HCEC 1CT (cell line): ENCODE measurements at regions not wholly inside any gene's neighbourhood (a gene's known extent, or its start where the extent isn't known, plus 50 kb on each side); places are given as distances from the start of the nearest gene placed in this dataset.

Experiments
- DNase-seq: peaks from one replicate; pipeline ENCODE4 v3.0.0-alpha.2; 2017

- no peak for DNase-seq
Observed at GRCh38 chr11:29959488-29959887, 57.3 kb downstream of the KCNA4 start.

DNA sequence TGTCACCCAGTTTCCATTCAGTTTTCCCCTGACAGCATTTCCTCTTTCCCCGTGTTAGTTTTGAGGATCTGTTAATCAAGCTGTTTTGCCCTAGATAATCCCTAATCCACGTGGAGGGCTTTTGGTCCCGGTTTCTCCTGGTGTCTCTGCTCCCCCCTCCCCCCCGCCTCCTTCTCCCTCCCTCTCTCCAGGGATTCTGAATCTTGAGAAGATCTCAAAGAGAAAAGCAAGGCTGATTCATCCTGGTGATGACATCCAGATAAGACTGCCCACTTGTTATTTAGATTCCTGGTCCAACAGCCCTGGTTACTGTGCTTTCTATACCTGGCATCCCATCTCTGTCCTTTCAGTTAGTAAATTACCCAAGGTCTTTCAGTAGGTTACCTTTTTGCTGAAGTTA, 59.4 kb downstream of the KCNA4 start:
- no peak for DNase-seq

DNA sequence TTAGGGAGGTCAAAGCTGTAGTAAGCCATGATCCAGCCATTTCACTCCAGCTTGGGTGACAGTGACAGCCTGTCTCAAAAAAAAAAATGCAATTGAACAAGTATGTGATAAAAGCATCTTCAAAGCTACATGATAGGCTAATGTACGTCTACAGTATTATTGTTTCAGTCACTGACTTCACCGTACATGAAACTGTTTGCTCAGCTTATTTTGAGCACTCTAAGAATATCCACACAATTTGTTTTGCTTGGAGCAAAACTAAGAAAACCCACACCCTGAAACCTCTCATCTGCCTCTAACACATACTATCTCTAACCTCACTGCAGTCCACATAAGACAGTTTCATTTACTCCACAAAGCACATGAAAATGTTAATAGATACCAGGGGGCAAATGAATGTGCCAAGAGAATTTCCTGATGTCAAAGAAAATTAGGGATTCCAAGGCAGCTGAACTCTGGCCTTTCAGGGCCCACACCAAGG, 60.7 kb downstream of the KCNA4 start:
- no peak for DNase-seq

DNA sequence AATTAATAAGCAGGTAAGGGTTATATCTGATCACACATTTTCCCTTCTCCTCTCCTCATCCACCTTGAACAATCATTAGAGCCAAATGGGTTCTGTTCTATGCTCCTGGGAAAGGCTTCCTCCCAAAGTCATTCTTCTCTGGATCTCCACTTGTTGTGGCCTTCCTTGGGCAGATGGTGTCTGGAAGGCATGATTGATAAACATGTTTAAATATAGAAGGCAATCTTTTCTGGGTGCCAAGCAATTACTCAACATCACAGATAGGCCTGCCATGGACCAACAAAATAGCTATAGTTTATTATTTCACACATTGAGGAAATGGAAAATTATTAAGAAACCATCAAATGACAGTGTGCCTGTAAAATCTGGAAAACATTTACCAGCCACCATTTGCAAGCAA, 73.5 kb downstream of the KCNA4 start:
- no peak for DNase-seq

DNA sequence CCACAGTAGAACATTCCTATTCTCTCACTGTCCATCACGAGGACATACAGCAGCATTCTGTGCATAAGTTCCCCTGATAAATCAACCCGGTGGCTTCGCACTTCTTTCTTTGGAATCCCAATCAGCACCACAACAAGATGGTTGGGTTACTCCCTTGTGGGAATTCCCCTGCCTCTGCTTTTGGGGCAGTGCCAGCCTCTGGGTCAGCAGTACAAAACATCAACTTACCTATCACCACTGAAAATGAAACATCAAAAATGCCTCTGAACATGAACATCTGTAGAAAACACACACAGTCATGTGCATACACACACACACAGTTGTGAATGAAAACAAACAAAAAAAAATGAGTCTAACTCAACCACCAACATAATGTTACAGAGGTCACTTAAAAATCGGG, 79.3 kb downstream of the KCNA4 start:
- DNase-seq: no peak

DNA sequence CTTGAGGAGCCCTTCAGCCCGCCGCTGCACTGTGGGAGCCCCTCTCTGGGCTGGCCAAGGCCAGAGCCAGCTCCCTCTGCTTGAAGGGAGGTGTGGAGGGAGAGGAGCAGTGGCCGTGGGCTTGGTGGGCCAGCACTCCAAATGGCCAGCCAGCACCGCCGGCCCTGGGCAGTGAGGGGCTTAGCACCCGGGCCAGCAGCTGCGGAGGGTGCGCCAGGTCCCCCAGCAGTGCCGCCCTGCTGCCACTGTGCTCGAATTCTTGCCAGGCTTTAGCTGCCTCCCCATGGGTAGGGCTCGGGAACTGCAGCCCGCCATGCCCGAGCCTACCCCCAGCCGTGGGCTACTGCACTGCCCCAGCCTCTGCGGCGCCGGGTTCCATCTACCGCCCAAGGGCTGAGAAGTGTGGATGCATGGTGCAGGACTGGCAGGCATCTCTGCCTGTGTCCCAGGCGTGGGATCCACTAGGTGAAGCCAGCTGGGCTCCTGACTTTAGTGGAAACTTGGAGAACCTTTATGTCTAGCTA, 82.7 kb downstream of the KCNA4 start:
- DNase-seq: no peak

GRCh38 chr11:29916040-29916439, 100.8 kb downstream of the KCNA4 start:
- DNase-seq: no peak

GRCh38 chr11:29914203-29914930, 102.5 kb downstream of the KCNA4 start:
- no peak for DNase-seq

GRCh38 chr11:29913352-29913751, 103.5 kb downstream of the KCNA4 start:
- no peak for DNase-seq

DNA sequence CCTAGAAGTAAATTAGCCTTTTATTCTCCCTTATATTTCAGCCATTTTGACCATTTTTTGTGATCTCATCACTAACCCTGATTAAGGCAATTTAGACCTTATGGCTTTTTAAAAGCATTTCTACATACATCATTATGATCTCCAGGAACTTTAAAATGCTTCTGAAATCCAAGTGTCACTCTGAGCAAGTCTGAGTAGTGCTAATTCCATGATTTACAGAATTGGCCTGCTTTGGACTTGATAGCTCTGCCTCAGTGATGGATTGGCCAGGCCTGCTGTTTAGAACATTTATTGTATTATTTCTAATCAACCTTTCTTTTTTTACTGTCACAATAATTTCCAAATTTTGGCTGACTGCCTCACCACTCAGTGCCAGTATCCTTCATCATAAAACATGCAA, 116.4 kb downstream of the KCNA4 start:
- no peak for DNase-seq

- no peak for DNase-seq
Observed at GRCh38 chr11:29879560-29879959, 137.3 kb downstream of the KCNA4 start.

DNA sequence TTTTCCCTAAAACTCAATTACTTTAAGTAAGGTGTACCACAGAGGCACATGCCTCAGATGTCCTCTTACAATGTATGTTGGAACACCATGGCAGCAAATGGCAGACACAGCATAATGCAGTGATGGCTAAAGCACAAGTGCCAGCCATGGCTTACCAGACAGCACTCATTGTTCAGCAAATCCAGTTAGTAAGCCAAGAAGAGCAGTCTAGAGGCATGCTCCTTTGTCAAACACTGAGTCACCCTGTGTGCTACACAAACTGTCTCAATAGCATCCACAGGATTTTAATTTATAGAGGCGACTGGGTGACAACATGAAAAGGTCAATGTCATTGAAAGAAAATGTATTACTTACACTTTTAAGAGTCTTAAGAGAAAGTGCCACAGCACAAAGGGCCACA, 140.6 kb downstream of the KCNA4 start:
- no peak for DNase-seq

DNA sequence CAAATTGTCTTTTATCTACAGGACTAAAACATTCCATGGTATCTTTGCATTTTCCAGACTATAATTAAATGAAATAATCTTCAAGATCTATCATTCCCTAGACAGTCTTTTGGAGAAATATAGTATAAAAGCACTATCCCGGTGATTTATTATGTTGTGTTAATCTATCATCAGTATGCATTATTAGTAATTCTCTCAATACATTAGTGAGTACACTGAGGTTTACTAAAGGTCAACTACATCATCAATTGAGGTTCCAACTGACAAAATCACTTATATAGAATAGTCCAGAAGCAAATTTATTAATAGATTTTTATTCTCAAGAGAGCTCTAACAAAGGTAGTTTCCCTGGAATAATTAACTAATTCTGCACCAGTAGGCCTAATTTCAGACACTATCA, 169.6 kb downstream of the KCNA4 start:
- no peak for DNase-seq

GRCh38 chr11:29844701-29845379, 172.0 kb downstream of the KCNA4 start:
- no peak for DNase-seq

GRCh38 chr11:29844031-29844430, 172.8 kb downstream of the KCNA4 start:
- no peak for DNase-seq

DNA sequence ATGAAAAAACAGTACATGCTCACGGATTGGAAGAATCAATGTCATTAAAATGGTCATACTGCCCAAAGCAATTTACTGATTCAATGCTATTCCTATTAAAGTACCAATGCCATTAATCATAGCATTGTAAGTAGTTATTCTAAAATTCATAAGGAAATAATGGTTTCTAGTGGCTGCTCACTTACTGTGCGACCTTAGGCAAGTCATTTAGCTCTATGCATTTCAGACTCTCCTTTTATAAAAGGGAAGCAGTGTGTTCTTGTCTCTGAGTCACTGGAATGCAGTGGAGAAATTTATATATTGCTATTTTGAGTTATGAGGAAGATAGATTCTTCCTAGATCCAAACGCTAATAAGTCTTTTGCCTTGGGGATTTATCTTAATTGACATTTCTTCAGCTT, 174.8 kb downstream of the KCNA4 start:
- DNase-seq: no peak

DNA sequence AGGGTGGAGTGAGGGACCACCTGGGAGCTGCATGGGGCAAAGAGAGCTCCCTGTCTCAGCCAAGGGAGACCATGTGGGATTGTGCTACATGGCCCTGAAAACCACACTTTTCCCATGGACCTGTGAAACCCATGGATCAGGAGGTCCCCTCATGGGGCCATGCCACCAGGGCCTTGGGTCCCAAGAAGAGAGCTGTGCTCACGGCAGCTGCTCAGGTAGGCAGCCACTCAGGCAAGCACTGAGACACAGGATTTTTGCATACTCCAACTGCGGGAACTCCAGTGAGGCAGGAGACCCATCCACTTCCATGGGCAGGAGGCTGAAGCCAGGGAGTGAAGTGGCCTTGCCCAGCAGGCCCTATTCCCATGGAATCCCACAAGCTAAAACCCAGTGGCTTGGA, 190.0 kb downstream of the KCNA4 start:
- DNase-seq: no peak

GRCh38 chr11:29816359-29816758, 200.5 kb downstream of the KCNA4 start:
- DNase-seq: no peak

- DNase-seq: no peak
Observed at GRCh38 chr11:29809121-29809520, 207.7 kb downstream of the KCNA4 start.

GRCh38 chr11:29802522-29802921, 214.3 kb downstream of the KCNA4 start:
- DNase-seq: no peak

GRCh38 chr11:29801561-29801960, 215.3 kb downstream of the KCNA4 start:
- DNase-seq: no peak

- DNase-seq: no peak
Observed at GRCh38 chr11:29786092-29786491, 230.7 kb downstream of the KCNA4 start.

DNA sequence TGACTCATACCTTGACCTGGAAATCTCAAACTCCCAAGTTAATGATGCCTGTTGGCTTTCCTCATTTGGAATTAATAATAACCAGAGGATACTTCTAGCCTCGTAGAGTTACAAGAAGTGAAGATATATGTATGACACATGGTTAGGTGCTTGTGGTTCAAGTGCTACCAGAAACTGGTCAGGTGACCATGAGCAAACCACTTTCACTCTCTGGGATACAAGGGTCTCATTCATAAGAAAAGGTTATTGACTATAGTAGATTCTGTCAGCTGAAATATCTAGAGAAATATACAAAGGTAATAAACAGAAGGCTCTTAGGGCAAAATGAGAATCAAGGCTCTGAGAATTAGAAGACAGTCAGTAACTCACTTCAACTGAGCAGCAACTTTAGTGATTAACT, 233.3 kb downstream of the KCNA4 start:
- no peak for DNase-seq

DNA sequence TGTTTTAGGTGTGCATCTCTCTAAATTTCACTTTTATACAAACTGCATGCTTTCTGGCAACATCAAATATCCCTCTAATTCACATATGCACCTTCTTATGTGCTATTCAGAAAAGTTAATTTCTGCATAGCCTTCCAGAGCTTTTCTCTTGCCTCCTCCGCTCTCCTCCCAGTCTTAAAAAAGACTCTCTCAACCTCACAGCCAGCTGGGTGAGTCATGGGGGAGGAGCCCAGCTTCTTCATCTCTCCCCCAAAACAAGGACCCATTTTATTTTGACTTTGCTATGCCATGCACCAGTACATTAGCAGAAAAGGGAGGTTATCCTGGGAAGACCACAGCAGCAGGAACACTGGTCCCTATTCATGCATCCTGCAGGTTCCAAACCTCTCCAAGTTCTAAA, 234.4 kb downstream of the KCNA4 start:
- DNase-seq: no peak

- no peak for DNase-seq
Observed at GRCh38 chr11:29781268-29781667, 235.6 kb downstream of the KCNA4 start.
